8988T (cell line): ENCODE measurements at regions not wholly inside any gene's neighbourhood (a gene's known extent, or its start where the extent isn't known, plus 50 kb on each side); places are given as distances from the start of the nearest gene placed in this dataset.
"Not testable (repeated sequence)": the region's sequence is repeated elsewhere in the genome, so short reads cannot be mapped to it uniquely, and the experiment has no call there.

Source experiments
- DNase-seq: peaks from one replicate; pipeline ENCODE4 v3.0.0; 2011

GRCh38 chr5:30345539-30346345, 847.7 kb upstream of the CDH6 start:
- DNase-seq = not testable (repeated sequence)

- DNase-seq = no peak
These were observed 849.8 kb upstream of the CDH6 start for GRCh38 chr5:30343707-30344106.

- no peak for DNase-seq
These were observed 852.0 kb upstream of the CDH6 start for GRCh38 chr5:30341466-30341865.

- DNase-seq = no peak
These were observed 856.4 kb upstream of the CDH6 start for GRCh38 chr5:30337084-30337573.

GRCh38 chr5:30331534-30331933, 862.0 kb upstream of the CDH6 start:
- DNase-seq = no peak

- no peak for DNase-seq
These were observed 867.7 kb upstream of the CDH6 start for GRCh38 chr5:30325795-30326194.

GRCh38 chr5:30324083-30324482, 869.4 kb upstream of the CDH6 start:
- no peak for DNase-seq

GRCh38 chr5:30287890-30288289, 905.6 kb upstream of the CDH6 start:
- no peak for DNase-seq

- no peak for DNase-seq
These were observed 914.2 kb upstream of the CDH6 start for GRCh38 chr5:30279237-30279636.

- DNase-seq = no peak
These were observed 926.5 kb upstream of the CDH6 start for GRCh38 chr5:30267026-30267425.

- no peak for DNase-seq
These were observed 954.0 kb upstream of the CDH6 start for GRCh38 chr5:30239331-30240022.

- no peak for DNase-seq
These were observed 956.3 kb upstream of the CDH6 start for GRCh38 chr5:30237189-30237588.

GRCh38 chr5:30209755-30210154, 983.7 kb upstream of the CDH6 start:
- no peak for DNase-seq

GRCh38 chr5:30197662-30198061, 995.8 kb upstream of the CDH6 start:
- no peak for DNase-seq

GRCh38 chr5:30195036-30195435, 998.5 kb upstream of the CDH6 start:
- no peak for DNase-seq

- no peak for DNase-seq
These were observed 998.9 kb upstream of the CDH6 start for GRCh38 chr5:30194595-30194994.

GRCh38 chr5:30183795-30184194, 1009.7 kb upstream of the CDH6 start:
- DNase-seq = no peak

GRCh38 chr5:30156156-30156555, 1037.3 kb upstream of the CDH6 start:
- no peak for DNase-seq

GRCh38 chr5:30152431-30152830, 1041.1 kb upstream of the CDH6 start:
- no peak for DNase-seq

- DNase-seq = no peak
These were observed 1043.3 kb upstream of the CDH6 start for GRCh38 chr5:30150231-30150630.

- no peak for DNase-seq
These were observed 1044.0 kb upstream of the CDH6 start for GRCh38 chr5:30149526-30149925.

- DNase-seq = no peak
These were observed 1045.5 kb upstream of the CDH6 start for GRCh38 chr5:30147976-30148375.

- not testable (repeated sequence) for DNase-seq
These were observed 1049.4 kb upstream of the CDH6 start for GRCh38 chr5:30144059-30144458.

GRCh38 chr5:30142432-30142831, 1051.1 kb upstream of the CDH6 start:
- DNase-seq = no peak
